ENCODE measurements at regions not wholly inside any gene's neighbourhood (a gene's known extent, or its start where the extent isn't known, plus 50 kb on each side); places are given as distances from the start of the nearest gene placed in this dataset.

- TF ChIP-seq ZNF114 (CRISPR knock-in tag; IDR thresholded peaks at IDR 0.05), result no peak
- no peak for TF ChIP-seq ETS1 (IDR thresholded peaks at IDR 0.05)
- no peak for TF ChIP-seq CTCF (conservative IDR thresholded peaks at IDR 0.05; ENCODE audit: low read depth in 2 of 2)
- no peak for TF ChIP-seq ZNF331 (CRISPR knock-in tag; IDR thresholded peaks at IDR 0.05; ENCODE audit: low read depth)
- no peak for TF ChIP-seq CREB1 (CRISPR knock-in tag; IDR thresholded peaks at IDR 0.05; ENCODE audit: low read depth)
- TF ChIP-seq POLR2AphosphoS5 (IDR thresholded peaks at IDR 0.05; ENCODE audit: low read depth), result no peak
These were observed 686.8 kb upstream of the KIF2B start (continued) for GRCh38 chr17:53135969-53136368.

- no peaks in the 10 kb centered on the region for H3K79me2 ChIP-seq (replicated peaks; ENCODE audit: insufficient read depth)
- Mint-ChIP-seq H3K36me3 (ENCODE audit: low read depth) (no peaks in the 10 kb centered on the region), H3K27ac (no peak overlapping the region), H3K4me3 (no peak overlapping the region), H3K4me1 (peaks cover 8% of the 10 kb centered on the region; the same call in 2 of the 3 replicates), H3K9me3 (no peaks in the 10 kb centered on the region), H3K27me3 (ENCODE audit: insufficient read depth, low read depth, poor library complexity) (no peaks in the 10 kb centered on the region)
- no peaks in the 10 kb centered on the region for H3K27me3 ChIP-seq (ENCODE audit: insufficient read depth)
- H4K20me1 ChIP-seq (replicated peaks; ENCODE audit: insufficient read depth), result no peaks in the 10 kb centered on the region
- no peak overlapping the region for H2AFZ ChIP-seq
- no peak overlapping the region for H3K27ac ChIP-seq (ENCODE audit: low read depth)
- no peak overlapping the region for H3K4me3 ChIP-seq
- H3K9me2 ChIP-seq (ENCODE audit: insufficient read depth), result no peaks in the 10 kb centered on the region
- DNase-seq (ENCODE audit: low spot score) (no peak), ATAC-seq (no peak)
- peaks cover 5% of the 10 kb centered on the region; the same call in 1 of the 2 replicates for H3K4me1 ChIP-seq (ENCODE audit: insufficient read depth)
- H3K4me2 ChIP-seq, result no peak overlapping the region
- no peaks in the 10 kb centered on the region for H3K36me3 ChIP-seq (ENCODE audit: insufficient read depth)
- H3F3A ChIP-seq (replicated peaks; ENCODE audit: low read depth), result no peaks in the 10 kb centered on the region
- TF ChIP-seq STAT1 (IDR thresholded peaks at IDR 0.05; ENCODE audit: unreplicated experiment) (no peak), JUNB (IDR thresholded peaks at IDR 0.05; ENCODE audit: unreplicated experiment) (no peak), CTCF (conservative IDR thresholded peaks at IDR 0.05; ENCODE audit: low read depth in 2 of 2) (no peak), ZNF114 (CRISPR knock-in tag; IDR thresholded peaks at IDR 0.05) (no peak), ZNF331 (CRISPR knock-in tag; IDR thresholded peaks at IDR 0.05; ENCODE audit: low read depth) (no peak), EZH2 (IDR thresholded peaks at IDR 0.05; ENCODE audit: low read depth, unreplicated experiment) (no peak), CREB1 (CRISPR knock-in tag; IDR thresholded peaks at IDR 0.05; ENCODE audit: low read depth) (no peak), EZH2phosphoT487 (IDR thresholded peaks at IDR 0.05; ENCODE audit: unreplicated experiment) (no peak), ETS1 (IDR thresholded peaks at IDR 0.05) (no peak), NANOG (IDR thresholded peaks at IDR 0.05; ENCODE audit: borderline replicate concordance) (no peak), REST (IDR thresholded peaks at IDR 0.05; ENCODE audit: unreplicated experiment) (no peak), POLR2AphosphoS5 (IDR thresholded peaks at IDR 0.05; ENCODE audit: low read depth) (no peak)
These were observed 688.2 kb upstream of the KIF2B start for GRCh38 chr17:53134548-53134947.

Measured in GM23338 (cell line).